H9 (cell line): ENCODE measurements at regions not wholly inside any gene's neighbourhood (a gene's known extent, or its start where the extent isn't known, plus 50 kb on each side); places are given as distances from the start of the nearest gene placed in this dataset.

Experiments
- DNase-seq: peaks from one replicate; pipeline ENCODE4 v3.0.0-alpha.2; 2017
- H2AFZ ChIP-seq: one replicate; pipeline ENCODE4 v1.6.1; 2013; ENCODE audit warnings: mild to moderate bottlenecking, low read length, control low read depth, moderate library complexity
- H2AK5ac ChIP-seq: 2 replicates; pipeline ENCODE4 v1.6.1; 2013; ENCODE audit warnings: low read length, control low read depth, mixed read lengths; ENCODE audit not compliant: insufficient read length
- H2BK120ac ChIP-seq: one replicate; pipeline ENCODE4 v1.6.1; 2013; ENCODE audit warnings: low read depth, mild to moderate bottlenecking, low read length, control low read depth, inconsistent platforms; ENCODE audit not compliant: poor library complexity, severe bottlenecking
- H2BK12ac ChIP-seq: 2 replicates; pipeline ENCODE4 v1.6.1; 2013; ENCODE audit warnings: low read length, control low read depth, mixed read lengths, low read depth; ENCODE audit not compliant: insufficient read length
- H2BK15ac ChIP-seq: 2 replicates; pipeline ENCODE4 v1.6.1; 2013; ENCODE audit warnings: low read depth, low read length, control low read depth
- H2BK20ac ChIP-seq: one replicate; pipeline ENCODE4 v1.6.1; 2013; ENCODE audit warnings: low read depth, mild to moderate bottlenecking, low read length, control low read depth, inconsistent platforms; ENCODE audit not compliant: poor library complexity, severe bottlenecking
- H2BK5ac ChIP-seq: 2 replicates; pipeline ENCODE4 v1.6.1; 2013; ENCODE audit warnings: low read length, control low read depth, mixed read lengths; ENCODE audit not compliant: insufficient read length
- H3K14ac ChIP-seq: 2 replicates; pipeline ENCODE4 v1.6.1; 2013; ENCODE audit warnings: low read length, control low read depth; ENCODE audit not compliant: insufficient read depth
- H3K18ac ChIP-seq: 2 replicates; pipeline ENCODE4 v1.6.1; 2013; ENCODE audit warnings: low read depth, mild to moderate bottlenecking, mixed read lengths, low read length, control low read depth; ENCODE audit not compliant: insufficient read length
- H3K23ac ChIP-seq: 2 replicates; pipeline ENCODE4 v1.6.1; 2013; ENCODE audit warnings: low read length, control low read depth, mixed read lengths, low read depth; ENCODE audit not compliant: insufficient read length
- H3K23me2 ChIP-seq: 2 replicates; pipeline ENCODE4 v1.6.1; 2013; ENCODE audit warnings: low read depth, mild to moderate bottlenecking, mixed read lengths, low read length, control low read depth; ENCODE audit not compliant: insufficient read length, poor library complexity, severe bottlenecking
- H3K27ac ChIP-seq: 2 replicates; pipeline ENCODE4 v1.5.1; 2013; ENCODE audit warnings: low read length, control low read depth, mixed read lengths, low read depth; ENCODE audit not compliant: insufficient read length
- H3K27me3 ChIP-seq: 2 replicates; pipeline ENCODE4 v1.6.1; 2013; ENCODE audit warnings: low read length, control low read depth, inconsistent platforms; ENCODE audit not compliant: insufficient read depth
- H3K4ac ChIP-seq: 2 replicates; pipeline ENCODE4 v1.6.1; 2013; ENCODE audit warnings: low read depth, mild to moderate bottlenecking, control low read depth, inconsistent platforms, low read length, moderate library complexity
- H3K4me1 ChIP-seq: 2 replicates; pipeline ENCODE4 v1.6.1; 2013; ENCODE audit warnings: low read length, control low read depth, inconsistent platforms; ENCODE audit not compliant: insufficient read depth
- H3K4me2 ChIP-seq: 2 replicates; pipeline ENCODE4 v1.6.1; 2013; ENCODE audit warnings: low read length, control low read depth, mixed read lengths; ENCODE audit not compliant: insufficient read length, insufficient read depth
- H3K56ac ChIP-seq: 2 replicates; pipeline ENCODE4 v1.6.1; 2013; ENCODE audit warnings: low read depth, mild to moderate bottlenecking, mixed read lengths, low read length, control low read depth; ENCODE audit not compliant: insufficient read length
- H3K79me1 ChIP-seq: 2 replicates; pipeline ENCODE4 v1.6.1; 2013; ENCODE audit warnings: low read depth, mild to moderate bottlenecking, moderate library complexity, low read length, control low read depth, inconsistent platforms; ENCODE audit not compliant: insufficient read depth, poor library complexity, severe bottlenecking
- H3K79me2 ChIP-seq: 2 replicates; pipeline ENCODE4 v1.6.1; 2013; ENCODE audit warnings: low read length, control low read depth, inconsistent platforms; ENCODE audit not compliant: insufficient read depth
- H3K9ac ChIP-seq: 2 replicates; pipeline ENCODE4 v1.6.1; 2013; ENCODE audit warnings: low read length, control low read depth, mixed read lengths; ENCODE audit not compliant: insufficient read length; ENCODE audit errors: extremely low read depth
- H3K9me3 ChIP-seq: one replicate; pipeline ENCODE4 v1.6.1; 2013; ENCODE audit warnings: low read depth, low read length, inconsistent platforms; ENCODE audit not compliant: control insufficient read depth
- H3T11ph ChIP-seq: one replicate; pipeline ENCODE4 v1.6.1; 2013; ENCODE audit warnings: mild to moderate bottlenecking, low read length, control low read depth, inconsistent platforms
- H4K20me1 ChIP-seq: one replicate; pipeline ENCODE4 v1.6.1; 2013; ENCODE audit not compliant: control insufficient read depth, insufficient read length, insufficient read depth
- H4K5ac ChIP-seq: 2 replicates; pipeline ENCODE4 v1.6.1; 2013; ENCODE audit warnings: low read depth, mild to moderate bottlenecking, mixed read lengths, low read length, control low read depth; ENCODE audit not compliant: insufficient read length
- H4K8ac ChIP-seq: replicated peaks from 2 replicates; pipeline ENCODE4 v1.6.1; 2013; ENCODE audit warnings: low read length, control low read depth, mixed read lengths, low read depth; ENCODE audit not compliant: insufficient read length
- H4K91ac ChIP-seq: 2 replicates; pipeline ENCODE4 v1.6.1; 2013; ENCODE audit warnings: low read depth, mild to moderate bottlenecking, moderate library complexity, mixed read lengths, low read length, control low read depth; ENCODE audit not compliant: insufficient read length
- H3K27ac Mint-ChIP-seq, 3 experiments: 2 replicates in 2 of 3; 3 replicates in 1 of 3; pipeline ENCODE4 v1.8.0; 2020 to 2021; ENCODE audit warnings: mixed read lengths in 3 of 3, mild to moderate bottlenecking in 1 of 3, moderate library complexity in 1 of 3
- H3K27me3 Mint-ChIP-seq: 2 replicates; pipeline ENCODE4 v1.8.0; 2021; ENCODE audit warnings: low read depth, mild to moderate bottlenecking, moderate library complexity, mixed read lengths
- H3K36me3 Mint-ChIP-seq, 3 experiments: 2 replicates in 2 of 3; 3 replicates in 1 of 3; pipeline ENCODE4 v1.8.0; 2020 to 2021; ENCODE audit warnings: low read depth in 3 of 3, mixed read lengths in 3 of 3; ENCODE audit not compliant: insufficient read depth in 1 of 3
- H3K4me1 Mint-ChIP-seq, 2 experiments: 2 replicates each; pipeline ENCODE4 v1.8.0; 2020; ENCODE audit warnings: mixed read lengths in 2 of 2
- H3K4me3 Mint-ChIP-seq, 2 experiments: 2 replicates in 1 of 2; 3 replicates in 1 of 2; pipeline ENCODE4 v1.8.0; 2020 to 2021; ENCODE audit warnings: mild to moderate bottlenecking in 2 of 2, mixed read lengths in 2 of 2, moderate library complexity in 1 of 2
- H3K9me3 Mint-ChIP-seq, 2 experiments: 2 replicates in 1 of 2; 3 replicates in 1 of 2; pipeline ENCODE4 v1.8.0; 2020; ENCODE audit warnings: mild to moderate bottlenecking in 2 of 2, mixed read lengths in 2 of 2, moderate library complexity in 1 of 2
- CTCF ChIP-seq: fragments of 200-600 bp; sonication (generic); conservative IDR thresholded peaks from 3 replicates; pipeline ENCODE4 v1.8.0; 2021; ENCODE audit warnings: antibody characterized with exemption, mild to moderate bottlenecking
- WGBS: extraction: QIAGEN DNeasy Blood & Tissue Kit; methylation state at CpG from one replicate; pipeline ENCODE4 v1.1.7; 2013; ENCODE audit warnings: missing lambda C conversion rate, low lambda C conversion rate, mixed read lengths; ENCODE audit not compliant: insufficient read length; ENCODE audit errors: extremely low coverage; 5-methylcytosine and 5-hydroxymethylcytosine counted together

- Histone ChIP-seq H3K4me2 (no peak overlapping the region), H3K9ac (no peak overlapping the region), H4K5ac (no peak overlapping the region)
Measured at GRCh38 chr12:65634061-65634460, 190.2 kb upstream of the HMGA2 start.

More at GRCh38 chr12:65634061-65634460, 190.2 kb upstream of the HMGA2 start:
- Histone ChIP-seq H2BK120ac (no peak overlapping the region), H2AK5ac (no peak overlapping the region), H3K23ac (no peak overlapping the region), H3K27me3 (no peaks in the 10 kb centered on the region), H3K23me2 (no peaks in the 10 kb centered on the region), H2BK5ac (no peak overlapping the region), H3K9me3 (no peaks in the 10 kb centered on the region), H3K14ac (no peak overlapping the region), H4K91ac (no peak overlapping the region), H3K18ac (no peak overlapping the region), H4K20me1 (no peaks in the 10 kb centered on the region), H3K79me1 (no peaks in the 10 kb centered on the region), H3K27ac (no peak overlapping the region), H3K56ac (no peak overlapping the region), H3K4ac (no peak overlapping the region), H2BK12ac (no peak overlapping the region), H2AFZ (no peak overlapping the region), H2BK20ac (no peak overlapping the region), H3T11ph (no peak overlapping the region), H3K4me1 (no peaks in the 10 kb centered on the region), H3K79me2 (no peaks in the 10 kb centered on the region), H2BK15ac (no peak overlapping the region), H4K8ac (no peak overlapping the region)
- TF ChIP-seq CTCF, result no peak
- DNase-seq, result no peak
- WGBS, result no CpG with 5 or more reads among the region's 3 CpGs
- Mint-ChIP-seq H3K4me3 (no peak overlapping the region), H3K4me1 (peaks cover 6 to 7% of the 10 kb centered on the region in 2 experiments; a peak in 3 of 4 replicates), H3K36me3 (no peaks in the 10 kb centered on the region), H3K27me3 (no peaks in the 10 kb centered on the region), H3K9me3 (no peaks in the 10 kb centered on the region), H3K27ac (no peak overlapping the region)
